Neural cell (in vitro differentiated cells): ENCODE measurements at regions not wholly inside any gene's neighbourhood (a gene's known extent, or its start where the extent isn't known, plus 50 kb on each side); places are given as distances from the start of the nearest gene placed in this dataset.

Experiments used
- H2AFZ ChIP-seq: fragments of 200-600, 300-800 bp; sonication (generic), shearing (Covaris generic); 2 replicates; pipeline ENCODE4 v1.6.0; 2014; ENCODE audit warnings: low read depth, mild to moderate bottlenecking, antibody characterized with exemption, low read length, moderate library complexity
- H3F3A ChIP-seq: fragments of 200-600 bp; shearing (Covaris generic); 2 replicates; pipeline ENCODE4 v1.6.1; 2016; ENCODE audit warnings: mild to moderate bottlenecking, moderate library complexity, mixed read lengths, antibody characterized with exemption, low read length; ENCODE audit not compliant: insufficient read depth, poor library complexity, severe bottlenecking
- H3K27ac ChIP-seq: fragments of 200-600, 300-800 bp; sonication (generic), shearing (Covaris generic); 2 replicates; pipeline ENCODE4 v1.5.1; 2014; ENCODE audit warnings: mild to moderate bottlenecking, low read length, moderate library complexity
- H3K27me3 ChIP-seq: fragments of 300-800, 200-600 bp; sonication (generic), shearing (Covaris generic); 2 replicates; pipeline ENCODE4 v1.6.0; 2014; ENCODE audit warnings: mild to moderate bottlenecking, low read depth, low read length, moderate library complexity; ENCODE audit not compliant: insufficient read depth
- H3K36me3 ChIP-seq: fragments of 300-800, 200-600 bp; sonication (generic), shearing (Covaris generic); 2 replicates; pipeline ENCODE4 v1.5.1; 2014; ENCODE audit warnings: mild to moderate bottlenecking, antibody characterized with exemption, low read length, moderate library complexity; ENCODE audit not compliant: insufficient read depth
- H3K4me2 ChIP-seq: fragments of 300-800, 200-600 bp; sonication (generic), shearing (Covaris generic); 2 replicates; pipeline ENCODE4 v1.6.0; 2014; ENCODE audit warnings: mild to moderate bottlenecking, low read length
- H3K4me3 ChIP-seq: fragments of 300-800, 200-600 bp; sonication (generic), shearing (Covaris generic); 2 replicates; pipeline ENCODE4 v1.5.1; 2014; ENCODE audit warnings: mild to moderate bottlenecking, low read length, moderate library complexity
- H3K79me2 ChIP-seq: fragments of 200-600 bp; shearing (Covaris generic); replicated peaks from 2 replicates; pipeline ENCODE4 v1.6.0; 2014; ENCODE audit warnings: mild to moderate bottlenecking, low read length, moderate library complexity; ENCODE audit not compliant: insufficient read depth
- H3K9ac ChIP-seq: fragments of 300-800, 200-600 bp; sonication (generic), shearing (Covaris generic); 2 replicates; pipeline ENCODE4 v1.6.1; 2016; ENCODE audit warnings: mild to moderate bottlenecking, low read length, mixed read lengths
- H3K9me2 ChIP-seq: fragments of 200-600 bp; shearing (Covaris generic); 2 replicates; pipeline ENCODE4 v1.6.1; 2016; ENCODE audit warnings: mild to moderate bottlenecking, low read length, mixed read lengths; ENCODE audit not compliant: insufficient read depth
- H3K9me3 ChIP-seq: fragments of 200-600, 300-800 bp; sonication (generic), shearing (Covaris generic); 2 replicates; pipeline ENCODE4 v1.6.1; 2016; ENCODE audit warnings: mild to moderate bottlenecking, mixed run types, low read length, moderate library complexity, mixed read lengths
- H4K20me1 ChIP-seq: fragments of 200-600 bp; shearing (Covaris generic); 2 replicates; pipeline ENCODE4 v1.6.1; 2016; ENCODE audit warnings: mild to moderate bottlenecking, mixed run types; ENCODE audit not compliant: insufficient read depth
- CTCF ChIP-seq: fragments of 450-650 bp; IDR thresholded peaks from 2 replicates; pipeline ENCODE4 v1.5.1; 2014; ENCODE audit warnings: antibody characterized with exemption, mild to moderate bottlenecking, moderate library complexity; ENCODE audit not compliant: poor library complexity, severe bottlenecking
- EZH2 ChIP-seq: fragments of 200-600, 300-800 bp; shearing (Covaris generic), sonication (generic); IDR thresholded peaks from 2 replicates; pipeline ENCODE4 v1.6.1; 2014; ENCODE audit warnings: antibody characterized with exemption, low read length, borderline replicate concordance, mild to moderate bottlenecking; ENCODE audit not compliant: insufficient read depth, poor library complexity, severe bottlenecking
- MXI1 ChIP-seq: fragments of 450-650 bp; conservative IDR thresholded peaks from 2 replicates; pipeline ENCODE4 v1.6.1; 2014; ENCODE audit warnings: antibody characterized with exemption, mild to moderate bottlenecking; ENCODE audit not compliant: poor library complexity, severe bottlenecking
- POLR2AphosphoS5 ChIP-seq: IDR thresholded peaks from 2 replicates; pipeline ENCODE4 v1.6.1; 2012
- RAD21 ChIP-seq: fragments of 450-650 bp; conservative IDR thresholded peaks from 2 replicates; pipeline ENCODE4 v1.6.1; 2014; ENCODE audit warnings: antibody characterized with exemption, mild to moderate bottlenecking, moderate library complexity
- REST ChIP-seq: IDR thresholded peaks from 2 replicates; pipeline ENCODE4 v1.6.1; 2012; ENCODE audit warnings: borderline replicate concordance
- SMC3 ChIP-seq: fragments of 450-650 bp; conservative IDR thresholded peaks from 2 replicates; pipeline ENCODE4 v1.6.1; 2014; ENCODE audit warnings: antibody characterized with exemption, mild to moderate bottlenecking, moderate library complexity; ENCODE audit not compliant: poor library complexity
- TAF1 ChIP-seq: IDR thresholded peaks from 2 replicates; pipeline ENCODE4 v1.6.1; 2012; ENCODE audit warnings: low read depth

GRCh38 chr9:20033511-20033910 is 244.7 kb upstream of the SLC24A2 start:
- Histone ChIP-seq H3K27me3 (no peaks in the 10 kb centered on the region), H4K20me1 (no peaks in the 10 kb centered on the region), H3K9me2 (no peaks in the 10 kb centered on the region), H3F3A (no peaks in the 10 kb centered on the region), H3K9ac (no peak overlapping the region), H3K79me2 (no peaks in the 10 kb centered on the region), H3K4me2 (no peak overlapping the region), H3K9me3 (no peaks in the 10 kb centered on the region), H3K27ac (no peak overlapping the region), H3K4me3 (no peak overlapping the region), H3K36me3 (no peaks in the 10 kb centered on the region), H2AFZ (no peak overlapping the region)
- TF ChIP-seq REST, result no peak
- no peak for TF ChIP-seq RAD21
- TF ChIP-seq SMC3, result no peak
- no peak for TF ChIP-seq EZH2
- TF ChIP-seq POLR2AphosphoS5, result no peak
- TF ChIP-seq CTCF, result no peak
- TF ChIP-seq TAF1, result no peak
- TF ChIP-seq MXI1, result no peak

- H3K27ac ChIP-seq, result no peak overlapping the region
- H3F3A ChIP-seq, result no peaks in the 10 kb centered on the region
- H3K36me3 ChIP-seq, result no peaks in the 10 kb centered on the region
- H3K4me3 ChIP-seq, result no peak overlapping the region
- no peak overlapping the region for H2AFZ ChIP-seq
- H3K27me3 ChIP-seq, result no peaks in the 10 kb centered on the region
- no peaks in the 10 kb centered on the region for H3K79me2 ChIP-seq
- H3K9me3 ChIP-seq, result no peaks in the 10 kb centered on the region
- H3K4me2 ChIP-seq, result no peak overlapping the region
- no peaks in the 10 kb centered on the region for H4K20me1 ChIP-seq
- H3K9ac ChIP-seq, result no peak overlapping the region
- no peak for TF ChIP-seq TAF1
- no peak for TF ChIP-seq MXI1
- no peak for TF ChIP-seq RAD21
- no peak for TF ChIP-seq POLR2AphosphoS5
- TF ChIP-seq SMC3, result no peak
- TF ChIP-seq REST, result no peak
- no peak for TF ChIP-seq EZH2
- TF ChIP-seq CTCF, result no peak
- H3K9me2 ChIP-seq, result no peaks in the 10 kb centered on the region
Observed at GRCh38 chr9:20032413-20033006, 243.7 kb upstream of the SLC24A2 start.
